ENCODE measurements at regions not wholly inside any gene's neighbourhood (a gene's known extent, or its start where the extent isn't known, plus 50 kb on each side); places are given as distances from the start of the nearest gene placed in this dataset.

DNA sequence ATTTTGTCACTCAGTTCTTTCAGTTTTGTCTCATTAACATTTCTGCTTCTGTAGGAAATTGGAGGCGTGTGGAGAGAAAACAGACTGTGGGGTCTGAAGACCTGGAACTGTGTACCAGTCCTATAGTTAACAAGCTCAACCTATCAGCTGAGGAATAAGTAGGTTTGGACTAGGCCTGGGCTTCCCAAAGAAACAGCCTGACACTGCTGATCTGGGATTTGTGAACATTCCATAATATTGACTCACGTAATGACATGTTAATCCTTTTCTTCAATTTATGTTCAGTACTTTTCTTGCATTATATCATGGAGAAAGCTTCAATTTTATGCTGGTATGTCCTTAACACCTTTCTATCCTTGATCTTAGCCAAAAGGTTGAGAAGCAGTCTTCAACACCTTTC is 181.6 kb upstream of the RORA start:
- H3K4me3 ChIP-seq (ENCODE audit: control insufficient read depth, low read depth, low read length), result no peak overlapping the region
- DNase-seq (ENCODE audit: low read depth), result no peak
- TF ChIP-seq, protein P1, sequence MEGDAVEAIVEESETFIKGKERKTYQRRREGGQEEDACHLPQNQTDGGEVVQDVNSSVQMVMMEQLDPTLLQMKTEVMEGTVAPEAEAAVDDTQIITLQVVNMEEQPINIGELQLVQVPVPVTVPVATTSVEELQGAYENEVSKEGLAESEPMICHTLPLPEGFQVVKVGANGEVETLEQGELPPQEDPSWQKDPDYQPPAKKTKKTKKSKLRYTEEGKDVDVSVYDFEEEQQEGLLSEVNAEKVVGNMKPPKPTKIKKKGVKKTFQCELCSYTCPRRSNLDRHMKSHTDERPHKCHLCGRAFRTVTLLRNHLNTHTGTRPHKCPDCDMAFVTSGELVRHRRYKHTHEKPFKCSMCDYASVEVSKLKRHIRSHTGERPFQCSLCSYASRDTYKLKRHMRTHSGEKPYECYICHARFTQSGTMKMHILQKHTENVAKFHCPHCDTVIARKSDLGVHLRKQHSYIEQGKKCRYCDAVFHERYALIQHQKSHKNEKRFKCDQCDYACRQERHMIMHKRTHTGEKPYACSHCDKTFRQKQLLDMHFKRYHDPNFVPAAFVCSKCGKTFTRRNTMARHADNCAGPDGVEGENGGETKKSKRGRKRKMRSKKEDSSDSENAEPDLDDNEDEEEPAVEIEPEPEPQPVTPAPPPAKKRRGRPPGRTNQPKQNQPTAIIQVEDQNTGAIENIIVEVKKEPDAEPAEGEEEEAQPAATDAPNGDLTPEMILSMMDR (IDR thresholded peaks at IDR 0.05; ENCODE audit: control insufficient read depth, insufficient read depth, low read depth, low read length, missing control alignments), result no peak

DNA sequence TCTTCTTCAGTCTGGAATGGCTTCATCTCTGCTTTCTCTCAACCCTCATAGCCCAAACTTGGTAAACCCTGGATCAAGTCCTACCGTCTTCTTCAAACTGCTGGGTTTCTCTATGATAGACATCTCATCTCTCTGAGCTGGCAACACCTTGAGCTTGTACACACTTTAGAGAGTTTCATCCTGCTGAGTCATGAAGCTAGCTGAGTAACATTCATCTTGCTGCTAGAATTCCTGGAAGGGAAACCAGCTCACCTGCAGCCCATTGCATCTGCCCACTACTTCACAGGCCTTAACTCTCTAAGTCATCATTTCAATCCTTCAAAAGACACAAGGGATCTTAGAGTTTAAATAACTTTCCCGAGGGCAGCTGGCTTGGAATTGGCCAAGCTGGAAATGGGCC is 175.5 kb upstream of the RORA start:
- no peak for DNase-seq (ENCODE audit: low read depth)
- TF ChIP-seq, protein P1 (IDR thresholded peaks at IDR 0.05; ENCODE audit: control insufficient read depth, insufficient read depth, low read depth, low read length, missing control alignments), result no peak
- no peak overlapping the region for H3K4me3 ChIP-seq (ENCODE audit: control insufficient read depth, low read depth, low read length)

DNA sequence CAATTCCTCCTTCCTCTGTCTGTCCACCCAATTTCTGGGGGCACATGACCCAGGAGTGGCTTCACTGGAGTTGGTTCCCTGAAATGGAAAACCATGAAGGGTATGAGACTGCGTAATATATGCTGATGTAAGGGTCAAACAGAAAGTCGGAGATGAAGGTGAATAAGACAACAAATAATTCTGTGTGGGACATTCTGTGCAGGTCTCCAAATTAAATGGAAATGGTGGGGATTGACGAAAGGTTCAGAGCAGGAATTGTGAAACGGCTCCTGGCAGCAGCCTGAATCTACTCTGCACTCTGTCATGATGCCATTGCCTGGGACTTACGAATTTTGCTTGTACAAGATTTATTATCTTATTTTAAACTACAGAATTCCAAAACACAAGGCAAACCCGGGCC is 174.8 kb upstream of the RORA start:
- no peak overlapping the region for H3K4me3 ChIP-seq (ENCODE audit: control insufficient read depth, low read depth, low read length)
- TF ChIP-seq, protein P1 (IDR thresholded peaks at IDR 0.05; ENCODE audit: control insufficient read depth, insufficient read depth, low read depth, low read length, missing control alignments), result no peak
- DNase-seq (ENCODE audit: low read depth), result no peak

DNA sequence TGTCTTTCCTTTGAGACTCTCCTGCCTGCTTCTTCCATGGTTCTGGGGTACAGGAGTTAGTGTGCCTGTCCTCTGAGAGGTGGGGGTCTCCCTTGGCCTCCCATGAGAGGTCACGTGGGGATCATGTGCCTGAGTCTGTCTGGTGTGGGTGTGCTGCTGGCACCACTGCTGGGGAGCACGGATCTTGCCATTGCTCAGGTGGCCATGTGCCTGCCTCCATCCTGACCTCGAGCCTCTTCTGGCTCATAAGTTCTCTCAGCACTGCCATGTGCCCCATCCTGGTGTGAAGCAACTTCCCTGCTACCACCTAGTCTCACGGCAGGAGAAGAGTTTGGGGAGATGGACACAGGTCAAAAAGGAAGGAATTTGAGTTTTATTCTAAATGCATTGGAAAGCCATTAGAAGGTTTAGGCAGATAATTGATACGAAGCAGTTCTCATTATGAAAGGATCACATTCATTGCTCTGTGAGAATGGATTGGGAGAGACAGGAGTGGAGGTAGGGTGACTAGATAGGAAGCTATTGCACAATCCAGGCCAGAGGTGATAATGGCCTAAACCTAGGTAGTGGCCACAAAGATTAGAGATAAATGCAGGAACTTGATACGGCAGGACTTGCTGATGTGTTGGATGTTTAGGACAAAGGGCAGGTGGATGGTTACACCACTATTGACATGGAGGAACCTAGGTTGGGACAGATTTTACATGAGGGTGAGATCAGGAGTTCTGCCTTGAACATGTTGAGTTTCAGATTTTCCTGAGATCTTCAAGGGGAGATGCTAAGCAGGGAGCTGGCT is 173.0 kb upstream of the RORA start:
- H3K4me3 ChIP-seq (ENCODE audit: control insufficient read depth, low read depth, low read length), result no peak overlapping the region
- TF ChIP-seq, protein P1 (IDR thresholded peaks at IDR 0.05; ENCODE audit: control insufficient read depth, insufficient read depth, low read depth, low read length, missing control alignments), result no peak

DNA sequence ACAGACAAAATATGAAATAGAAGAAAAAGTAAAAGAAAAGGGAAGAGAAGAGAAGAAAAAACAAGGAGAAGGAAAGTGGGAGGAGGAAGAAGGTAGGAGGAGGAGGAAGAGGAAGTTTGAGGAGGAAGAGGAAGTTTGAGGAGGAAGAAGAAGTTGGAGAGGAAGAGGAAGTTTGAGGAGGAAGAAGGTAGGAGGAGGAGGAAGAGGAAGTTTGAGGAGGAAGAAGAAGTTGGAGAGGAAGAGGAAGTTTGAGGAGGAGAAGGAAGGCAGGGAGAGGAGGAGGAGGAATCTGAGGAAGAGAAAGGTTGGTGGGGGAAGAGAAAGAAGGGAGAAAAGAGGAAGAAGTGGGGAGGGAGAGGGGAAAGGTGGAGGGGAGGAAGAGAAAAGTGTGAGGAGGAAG is 169.2 kb upstream of the RORA start:
- TF ChIP-seq, protein P1 (IDR thresholded peaks at IDR 0.05; ENCODE audit: control insufficient read depth, insufficient read depth, low read depth, low read length, missing control alignments), result no peak
- no peak overlapping the region for H3K4me3 ChIP-seq (ENCODE audit: control insufficient read depth, low read depth, low read length)
- DNase-seq (ENCODE audit: low read depth), result no peak

More for the DNA sequence above, 173.0 kb upstream of the RORA start:
- no peak for DNase-seq (ENCODE audit: low read depth)

DNA sequence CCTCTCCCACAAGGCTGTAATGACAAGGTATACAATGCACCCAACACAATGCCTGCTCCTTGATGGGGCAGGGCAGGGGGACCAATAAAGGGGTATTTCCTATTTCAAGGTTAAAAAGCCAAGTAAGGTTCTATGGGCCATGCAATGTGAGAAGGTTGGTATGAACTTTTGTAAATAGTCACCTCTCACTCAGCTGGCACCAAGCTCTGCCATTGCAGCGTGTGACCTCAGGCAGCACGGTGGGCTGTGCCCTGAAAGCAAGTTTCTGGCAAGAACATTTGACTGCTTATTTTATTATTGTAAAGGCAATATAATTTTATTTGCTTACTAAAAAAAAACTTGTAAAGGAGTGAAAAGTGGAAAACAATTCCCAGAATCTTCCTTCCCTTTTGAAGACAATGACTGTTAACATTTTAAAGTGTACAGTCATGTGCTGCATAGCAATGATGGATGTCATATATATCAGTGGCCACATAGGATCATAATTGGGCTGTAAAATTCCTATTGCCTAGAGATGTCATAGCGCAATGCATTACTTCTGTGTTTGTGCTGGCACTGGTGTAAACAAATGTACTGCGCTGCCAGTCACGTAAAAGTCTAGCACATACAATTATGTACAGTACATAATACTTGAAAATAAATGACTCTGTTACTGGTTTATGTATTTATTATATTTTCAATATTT is 167.3 kb upstream of the RORA start:
- no peak overlapping the region for H3K4me3 ChIP-seq (ENCODE audit: control insufficient read depth, low read depth, low read length)
- no peak for DNase-seq (ENCODE audit: low read depth)
- TF ChIP-seq, protein P1 (IDR thresholded peaks at IDR 0.05; ENCODE audit: control insufficient read depth, insufficient read depth, low read depth, low read length, missing control alignments), result no peak

Measured in AG09309 (cell line).